HepG2 (cell line): ENCODE measurements at regions not wholly inside any gene's neighbourhood (a gene's known extent, or its start where the extent isn't known, plus 50 kb on each side); places are given as distances from the start of the nearest gene placed in this dataset.

ENCODE experiments used
- ATAC-seq: fragments of 200-7000 bp; cut with Tn5 transposase; 3 replicates; pipeline ENCODE4 v1.9.1; 2020; ENCODE audit warnings: mild to moderate bottlenecking, moderate library complexity
- BruUV-seq: library from RNA; stranded (reverse); fragments of 400-500 nt; replicated peaks from 2 replicates; lab custom pipeline; 2021; lab: Mats Ljungman, UMichigan
- CTCF ChIA-PET: fragments of 300-600 bp; formaldehyde crosslinking; extraction: SDS; loops from one replicate; lab custom pipeline; 2021; ENCODE audit warnings: low total read pairs, inconsistent platforms, low intra/inter-chr PET ratio; lab: Yijun Ruan, JAX
- POLR2A ChIA-PET: fragments of 350-600 bp; sonication (Branson Sonifier 250); formaldehyde crosslinking; loops from one replicate; lab custom pipeline; 2020; ENCODE audit warnings: antibody characterized with exemption, inconsistent platforms; lab: Yijun Ruan, JAX
- DNase-seq: peaks from one replicate; pipeline ENCODE4 v3.0.0-alpha.2; 2015; ENCODE audit warnings: low spot score
- FAIRE-seq: peaks from 3 replicates; lab custom pipeline; 2011; peaks lifted over from hg19 to GRCh38; lab: Jason Lieb, UNC
- H2AFZ ChIP-seq: one replicate; pipeline ENCODE4 v1.6.1; 2011; ENCODE audit warnings: low read length, inconsistent platforms
- H3K27ac ChIP-seq: fragments of 300-600 bp; 3 replicates; pipeline ENCODE4 v1.8.0; 2011; ENCODE audit warnings: mixed run types, mild to moderate bottlenecking, mixed read lengths, low read length, inconsistent platforms; ENCODE audit not compliant: insufficient read depth; ENCODE audit errors: extremely low read length
- H3K27me3 ChIP-seq, 2 experiments: fragments of 200-600 bp in 1 of 2; 2 replicates in 1 of 2; 3 replicates in 1 of 2; pipeline versions ENCODE4 v1.6.0 to v1.8.0; 2011; ENCODE audit warnings: low read length in 2 of 2, mild to moderate bottlenecking in 2 of 2, moderate library complexity in 2 of 2, inconsistent platforms in 1 of 2; ENCODE audit not compliant: insufficient read depth in 2 of 2, control insufficient read depth in 1 of 2
- H3K36me3 ChIP-seq, 2 experiments: fragments of 200-600 bp in 1 of 2; replicated peaks in 1 of 2; 2 replicates in 1 of 2; 3 replicates in 1 of 2; pipeline versions ENCODE4 v1.5.1 to v1.8.0; 2011; ENCODE audit warnings: low read length in 2 of 2, inconsistent platforms in 1 of 2; ENCODE audit not compliant: insufficient read depth in 2 of 2, control insufficient read depth in 1 of 2
- H3K4me1 ChIP-seq: 2 replicates; pipeline ENCODE4 v1.5.1; 2012; ENCODE audit warnings: low read length, inconsistent platforms; ENCODE audit not compliant: insufficient read depth
- H3K4me2 ChIP-seq: 2 replicates; pipeline ENCODE4 v1.6.0; 2011; ENCODE audit warnings: low read depth, low read length, inconsistent platforms
- H3K4me3 ChIP-seq, 3 experiments: fragments of 200-600 bp in 1 of 3; sonication (generic), shearing (Covaris generic) in 1 of 3; replicated peaks in 1 of 3; 2 replicates each; pipeline ENCODE4 v1.5.1; 2011 to 2016; ENCODE audit warnings: low read length in 3 of 3, inconsistent platforms in 2 of 3, low read depth in 2 of 3, mild to moderate bottlenecking in 2 of 3, control low read depth in 1 of 3, mixed read lengths in 1 of 3; ENCODE audit not compliant: insufficient read depth in 1 of 3
- H3K79me2 ChIP-seq: one replicate; pipeline ENCODE4 v1.6.1; 2011; ENCODE audit warnings: low read length, inconsistent platforms; ENCODE audit not compliant: insufficient read depth
- H3K9ac ChIP-seq: 2 replicates; pipeline ENCODE4 v1.6.0; 2011; ENCODE audit warnings: mild to moderate bottlenecking, low read depth, low read length, inconsistent platforms; ENCODE audit not compliant: insufficient read depth
- H3K9me3 ChIP-seq: 2 replicates; pipeline ENCODE4 v1.5.1; 2012; ENCODE audit warnings: mild to moderate bottlenecking, low read length
- H4K20me1 ChIP-seq: 2 replicates; pipeline ENCODE4 v1.6.0; 2011; ENCODE audit warnings: inconsistent platforms, mild to moderate bottlenecking, low read length, moderate library complexity; ENCODE audit not compliant: insufficient read depth
- DNMT3B ChIP-seq: conservative IDR thresholded peaks from 2 replicates; pipeline ENCODE4 v1.6.1; 2016; ENCODE audit warnings: missing biosample characterization, control low read depth
- HIC2 ChIP-seq: sonication (generic); formaldehyde crosslinking; IDR thresholded peaks from 2 replicates; pipeline ENCODE4 v1.9.0; 2022; ENCODE audit warnings: low read depth, missing genetic modification reagents
- MEIS1 ChIP-seq: sonication (generic); formaldehyde crosslinking; IDR thresholded peaks from 2 replicates; pipeline ENCODE4 v1.9.0; 2021; ENCODE audit warnings: mild to moderate bottlenecking, missing genetic modification reagents, moderate library complexity, borderline replicate concordance
- MZF1 ChIP-seq: sonication (generic); formaldehyde crosslinking; IDR thresholded peaks from 2 replicates; pipeline ENCODE4 v1.8.1; 2023; ENCODE audit warnings: mild to moderate bottlenecking, missing genetic modification reagents, borderline replicate concordance
- YY1 ChIP-seq: IDR thresholded peaks from 2 replicates; pipeline ENCODE4 v1.6.1; 2011; ENCODE audit warnings: low read length, low read depth, moderate library complexity, mild to moderate bottlenecking; ENCODE audit not compliant: insufficient read depth, insufficient replicate concordance
- ZKSCAN8 ChIP-seq: IDR thresholded peaks from 2 replicates; pipeline ENCODE4 v1.6.1; 2016; ENCODE audit warnings: borderline replicate concordance, missing genetic modification reagents, missing compliant biosample characterization
- ZNF441 ChIP-seq: sonication (generic); formaldehyde crosslinking; IDR thresholded peaks from 2 replicates; pipeline ENCODE4 v1.7.0; 2021; ENCODE audit warnings: missing genetic modification reagents, borderline replicate concordance
- WGBS: methylation state at CpG from one replicate; pipeline ENCODE4 v1.1.6; 2017; ENCODE audit warnings: low lambda C conversion rate; 5-methylcytosine and 5-hydroxymethylcytosine counted together
- in situ Hi-C: cut with HindIII; loops from 2 replicates; pipeline ENCODE4 v1.10.0; 2017; ENCODE audit warnings: low pct_unique_long_range_greater_than_20kb; ENCODE audit not compliant: extremely low pct_ligation_motif_present
- intact Hi-C: fragments of 100-400 bp; cut with micrococcal nuclease; formaldehyde crosslinking; loops from one replicate; pipeline ENCODE4 v1.10.0; 2022; ENCODE audit not compliant: unreplicated experiment
- TF ChIP-seq, protein P1 (sequence below): sonication (generic); formaldehyde crosslinking; IDR thresholded peaks from 2 replicates; pipeline ENCODE4 v1.4.0; 2020; ENCODE audit warnings: missing genetic modification reagents
- TF ChIP-seq, protein P2 (sequence below): sonication (generic); formaldehyde crosslinking; IDR thresholded peaks from 2 replicates; pipeline ENCODE4 v1.8.0; 2022; ENCODE audit warnings: missing genetic modification reagents, low read depth, mild to moderate bottlenecking, borderline replicate concordance
- TF ChIP-seq, protein P3 (sequence below): sonication (generic); formaldehyde crosslinking; IDR thresholded peaks from 2 replicates; pipeline ENCODE4 v1.8.0; 2022; ENCODE audit warnings: mild to moderate bottlenecking, missing genetic modification reagents, borderline replicate concordance
- TF ChIP-seq, protein P4 (sequence below): sonication (generic); formaldehyde crosslinking; IDR thresholded peaks from 2 replicates; pipeline ENCODE4 v1.9.0; 2021; ENCODE audit warnings: missing genetic modification reagents, borderline replicate concordance

DNA sequence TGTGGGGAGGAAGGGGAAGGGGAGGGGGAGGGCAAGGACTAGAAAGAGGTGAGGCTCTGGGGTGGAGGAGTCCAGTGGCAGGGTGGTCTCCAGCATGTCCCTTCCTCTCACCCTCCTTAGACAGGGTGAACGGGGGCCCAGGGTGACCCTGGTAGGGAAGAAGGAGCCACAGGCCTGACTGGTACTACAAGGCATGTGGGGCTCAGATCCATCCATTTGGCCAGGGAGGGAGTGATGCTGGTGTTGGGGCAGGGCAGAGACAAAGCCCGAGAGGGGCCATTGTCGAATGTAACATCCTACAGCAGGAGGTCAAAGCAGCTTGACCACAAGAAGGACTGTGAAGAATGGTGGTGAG lies 69.0 kb upstream of the SHISAL1 start:
- ChIA-PET POLR2A (no interaction called here), CTCF (no interaction called here)
- no peak overlapping the region for H3K27ac ChIP-seq
- peaks cover 13% of the 10 kb centered on the region for H3K4me1 ChIP-seq
- H3K9ac ChIP-seq = no peak overlapping the region
- H3K79me2 ChIP-seq = no peaks in the 10 kb centered on the region
- no peaks in the 10 kb centered on the region for H4K20me1 ChIP-seq
- H3K4me3 ChIP-seq = no peak overlapping the region
- no peak for ATAC-seq
- in situ Hi-C loops = no loop called here
- WGBS = 0% methylated on average over 2 of the region's 3 CpGs
- no peak for FAIRE-seq
- no peaks in the 10 kb centered on the region for H3K9me3 ChIP-seq
- H3K36me3 ChIP-seq = no peaks in the 10 kb centered on the region
- no peak for DNase-seq
- TF ChIP-seq, protein P1, sequence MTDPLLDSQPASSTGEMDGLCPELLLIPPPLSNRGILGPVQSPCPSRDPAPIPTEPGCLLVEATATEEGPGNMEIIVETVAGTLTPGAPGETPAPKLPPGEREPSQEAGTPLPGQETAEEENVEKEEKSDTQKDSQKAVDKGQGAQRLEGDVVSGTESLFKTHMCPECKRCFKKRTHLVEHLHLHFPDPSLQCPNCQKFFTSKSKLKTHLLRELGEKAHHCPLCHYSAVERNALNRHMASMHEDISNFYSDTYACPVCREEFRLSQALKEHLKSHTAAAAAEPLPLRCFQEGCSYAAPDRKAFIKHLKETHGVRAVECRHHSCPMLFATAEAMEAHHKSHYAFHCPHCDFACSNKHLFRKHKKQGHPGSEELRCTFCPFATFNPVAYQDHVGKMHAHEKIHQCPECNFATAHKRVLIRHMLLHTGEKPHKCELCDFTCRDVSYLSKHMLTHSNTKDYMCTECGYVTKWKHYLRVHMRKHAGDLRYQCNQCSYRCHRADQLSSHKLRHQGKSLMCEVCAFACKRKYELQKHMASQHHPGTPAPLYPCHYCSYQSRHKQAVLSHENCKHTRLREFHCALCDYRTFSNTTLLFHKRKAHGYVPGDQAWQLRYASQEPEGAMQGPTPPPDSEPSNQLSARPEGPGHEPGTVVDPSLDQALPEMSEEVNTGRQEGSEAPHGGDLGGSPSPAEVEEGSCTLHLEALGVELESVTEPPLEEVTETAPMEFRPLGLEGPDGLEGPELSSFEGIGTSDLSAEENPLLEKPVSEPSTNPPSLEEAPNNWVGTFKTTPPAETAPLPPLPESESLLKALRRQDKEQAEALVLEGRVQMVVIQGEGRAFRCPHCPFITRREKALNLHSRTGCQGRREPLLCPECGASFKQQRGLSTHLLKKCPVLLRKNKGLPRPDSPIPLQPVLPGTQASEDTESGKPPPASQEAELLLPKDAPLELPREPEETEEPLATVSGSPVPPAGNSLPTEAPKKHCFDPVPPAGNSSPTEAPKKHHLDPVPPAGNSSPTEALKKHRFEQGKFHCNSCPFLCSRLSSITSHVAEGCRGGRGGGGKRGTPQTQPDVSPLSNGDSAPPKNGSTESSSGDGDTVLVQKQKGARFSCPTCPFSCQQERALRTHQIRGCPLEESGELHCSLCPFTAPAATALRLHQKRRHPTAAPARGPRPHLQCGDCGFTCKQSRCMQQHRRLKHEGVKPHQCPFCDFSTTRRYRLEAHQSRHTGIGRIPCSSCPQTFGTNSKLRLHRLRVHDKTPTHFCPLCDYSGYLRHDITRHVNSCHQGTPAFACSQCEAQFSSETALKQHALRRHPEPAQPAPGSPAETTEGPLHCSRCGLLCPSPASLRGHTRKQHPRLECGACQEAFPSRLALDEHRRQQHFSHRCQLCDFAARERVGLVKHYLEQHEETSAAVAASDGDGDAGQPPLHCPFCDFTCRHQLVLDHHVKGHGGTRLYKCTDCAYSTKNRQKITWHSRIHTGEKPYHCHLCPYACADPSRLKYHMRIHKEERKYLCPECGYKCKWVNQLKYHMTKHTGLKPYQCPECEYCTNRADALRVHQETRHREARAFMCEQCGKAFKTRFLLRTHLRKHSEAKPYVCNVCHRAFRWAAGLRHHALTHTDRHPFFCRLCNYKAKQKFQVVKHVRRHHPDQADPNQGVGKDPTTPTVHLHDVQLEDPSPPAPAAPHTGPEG (CRISPR knock-in tag) = no peak
- no peak for TF ChIP-seq MZF1
- TF ChIP-seq ZNF441 (CRISPR knock-in tag) = no peak
- no peak for TF ChIP-seq HIC2 (CRISPR knock-in tag)
- TF ChIP-seq, protein P2, sequence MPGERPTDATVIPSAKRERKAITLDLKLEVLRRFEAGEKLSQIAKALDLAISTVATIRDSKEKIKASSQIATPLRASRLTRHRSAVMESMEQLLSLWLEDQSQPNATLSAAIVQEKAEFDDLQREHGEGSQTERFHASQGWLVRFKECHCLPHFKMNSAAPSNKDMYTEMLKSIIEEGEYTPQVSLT (CRISPR knock-in tag) = no peak
- no peak for TF ChIP-seq DNMT3B (CRISPR knock-in tag)
- TF ChIP-seq, protein P3, sequence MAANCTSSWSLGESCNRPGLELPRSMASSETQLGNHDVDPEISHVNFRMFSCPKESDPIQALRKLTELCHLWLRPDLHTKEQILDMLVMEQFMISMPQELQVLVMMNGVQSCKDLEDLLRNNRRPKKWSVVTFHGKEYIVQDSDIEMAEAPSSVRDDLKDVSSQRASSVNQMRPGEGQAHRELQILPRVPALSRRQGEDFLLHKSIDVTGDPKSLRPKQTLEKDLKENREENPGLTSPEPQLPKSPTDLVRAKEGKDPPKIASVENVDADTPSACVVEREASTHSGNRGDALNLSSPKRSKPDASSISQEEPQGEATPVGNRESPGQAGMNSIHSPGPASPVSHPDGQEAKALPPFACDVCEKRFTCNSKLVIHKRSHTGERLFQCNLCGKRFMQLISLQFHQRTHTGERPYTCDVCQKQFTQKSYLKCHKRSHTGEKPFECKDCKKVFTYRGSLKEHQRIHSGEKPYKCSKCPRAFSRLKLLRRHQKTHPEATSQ (CRISPR knock-in tag) = no peak
- no peak for TF ChIP-seq MEIS1 (CRISPR knock-in tag)
- TF ChIP-seq, protein P4, sequence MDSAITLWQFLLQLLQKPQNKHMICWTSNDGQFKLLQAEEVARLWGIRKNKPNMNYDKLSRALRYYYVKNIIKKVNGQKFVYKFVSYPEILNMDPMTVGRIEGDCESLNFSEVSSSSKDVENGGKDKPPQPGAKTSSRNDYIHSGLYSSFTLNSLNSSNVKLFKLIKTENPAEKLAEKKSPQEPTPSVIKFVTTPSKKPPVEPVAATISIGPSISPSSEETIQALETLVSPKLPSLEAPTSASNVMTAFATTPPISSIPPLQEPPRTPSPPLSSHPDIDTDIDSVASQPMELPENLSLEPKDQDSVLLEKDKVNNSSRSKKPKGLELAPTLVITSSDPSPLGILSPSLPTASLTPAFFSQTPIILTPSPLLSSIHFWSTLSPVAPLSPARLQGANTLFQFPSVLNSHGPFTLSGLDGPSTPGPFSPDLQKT (CRISPR knock-in tag) = no peak
- no peak for TF ChIP-seq ZKSCAN8 (CRISPR knock-in tag)
- no peak for TF ChIP-seq YY1
- H3K27me3 ChIP-seq = peaks cover 6 to 47% of the 10 kb centered on the region in 2 experiments
- BruUV-seq = no TSS peak
- H3K4me2 ChIP-seq = no peak overlapping the region
- intact Hi-C loops = no loop called here
- H2AFZ ChIP-seq = no peak overlapping the region
